ENCODE measurements at regions not wholly inside any gene's neighbourhood (a gene's known extent, or its start where the extent isn't known, plus 50 kb on each side); places are given as distances from the start of the nearest gene placed in this dataset.

GRCh38 chr13:90683711-90684131 lies 663.8 kb upstream of the MIR17HG start:
- no peak for TF ChIP-seq CTCF (IDR thresholded peaks at IDR 0.05)
- TF ChIP-seq EZH2 (IDR thresholded peaks at IDR 0.05) = no peak

Data from neural progenitor cell (in vitro differentiated cells).